GM12892 (cell line): ENCODE measurements at regions not wholly inside any gene's neighbourhood (a gene's known extent, or its start where the extent isn't known, plus 50 kb on each side); places are given as distances from the start of the nearest gene placed in this dataset.

Source experiments
- POLR2A ChIP-seq: IDR thresholded peaks from 2 replicates; pipeline ENCODE4 v1.6.1; 2011; ENCODE audit warnings: low read depth, low read length, control low read depth
- POLR2AphosphoS5 ChIP-seq: IDR thresholded peaks from 2 replicates; pipeline ENCODE4 v1.6.1; 2011; ENCODE audit warnings: low read depth, low read length, control low read depth

GRCh38 chr1:166307261-166308188, 140.7 kb upstream of the FAM78B start:
- TF ChIP-seq POLR2A: no peak
- TF ChIP-seq POLR2AphosphoS5: no peak
